Activated CD8-positive, alpha-beta T cell treated with anti-CD3 and anti-CD28 coated beads for 36 hours (primary cell): ENCODE measurements at regions not wholly inside any gene's neighbourhood (a gene's known extent, or its start where the extent isn't known, plus 50 kb on each side); places are given as distances from the start of the nearest gene placed in this dataset.

Source experiments
- ATAC-seq: fragments of 200-7000 bp; cut with Tn5 transposase; one replicate; pipeline ENCODE4 v1.10.0; 2021; ENCODE audit warnings: mild to moderate bottlenecking, moderate library complexity
- CTCF ChIA-PET: fragments of 350-600 bp; sonication (Branson Sonifier 250); formaldehyde crosslinking; loops from one replicate; lab custom pipeline; 2021; ENCODE audit warnings: antibody characterized with exemption; lab: Charles Lee
- POLR2A ChIA-PET: fragments of 350-600 bp; sonication (Branson Sonifier 250); formaldehyde crosslinking; loops from one replicate; lab custom pipeline; 2021; ENCODE audit warnings: antibody characterized with exemption; lab: Charles Lee
- DNase-seq: peaks from one replicate; pipeline ENCODE4 v3.0.0-alpha.2; 2020
- H3K27ac Mint-ChIP-seq: one replicate; pipeline ENCODE4 v1.8.0; 2021; ENCODE audit warnings: mild to moderate bottlenecking, mixed read lengths
- H3K27me3 Mint-ChIP-seq: one replicate; pipeline ENCODE4 v1.8.0; 2021; ENCODE audit warnings: mixed read lengths
- H3K36me3 Mint-ChIP-seq: one replicate; pipeline ENCODE4 v1.8.0; 2021; ENCODE audit warnings: low read depth, mixed read lengths
- H3K4me1 Mint-ChIP-seq: one replicate; pipeline ENCODE4 v1.8.0; 2021; ENCODE audit warnings: low read depth, mixed read lengths
- H3K4me3 Mint-ChIP-seq: one replicate; pipeline ENCODE4 v1.8.0; 2021; ENCODE audit warnings: mild to moderate bottlenecking, moderate library complexity, mixed read lengths
- H3K9me3 Mint-ChIP-seq: one replicate; pipeline ENCODE4 v1.8.0; 2021; ENCODE audit warnings: mixed read lengths
- intact Hi-C: fragments of 100-400 bp; cut with micrococcal nuclease; formaldehyde crosslinking; loops from one replicate; pipeline ENCODE4 v1.10.0; 2022
- TF ChIP-seq, protein P1 (sequence below): fragments of 200-600 bp; IDR thresholded peaks from one replicate; pipeline ENCODE4 v1.8.0; 2022; ENCODE audit warnings: antibody characterized with exemption, mild to moderate bottlenecking

DNA sequence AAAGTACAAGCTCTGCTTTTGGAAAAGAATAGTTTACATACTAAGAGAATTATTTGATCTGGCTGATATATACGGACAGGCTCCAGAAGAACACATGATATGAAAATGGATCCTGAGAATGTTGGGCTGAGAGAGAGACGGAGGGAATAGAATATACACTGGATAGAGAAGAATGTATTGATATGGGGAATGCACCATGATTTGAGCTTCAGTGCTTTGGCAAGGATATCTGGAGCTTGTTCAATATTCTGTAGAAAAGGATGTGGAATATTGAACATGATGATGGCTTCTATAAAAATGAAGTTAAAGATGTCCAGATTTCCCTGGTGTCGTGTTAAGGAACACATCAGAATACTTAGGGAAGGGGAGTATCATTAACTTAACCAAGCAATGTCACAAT is 280.5 kb upstream of the VLDLR start:
- DNase-seq = no peak
- Mint-ChIP-seq H3K36me3 (no peaks in the 10 kb centered on the region), H3K4me1 (no peaks in the 10 kb centered on the region), H3K27ac (no peak overlapping the region), H3K27me3 (no peaks in the 10 kb centered on the region), H3K4me3 (no peak overlapping the region), H3K9me3 (no peaks in the 10 kb centered on the region)
- TF ChIP-seq, protein P1, sequence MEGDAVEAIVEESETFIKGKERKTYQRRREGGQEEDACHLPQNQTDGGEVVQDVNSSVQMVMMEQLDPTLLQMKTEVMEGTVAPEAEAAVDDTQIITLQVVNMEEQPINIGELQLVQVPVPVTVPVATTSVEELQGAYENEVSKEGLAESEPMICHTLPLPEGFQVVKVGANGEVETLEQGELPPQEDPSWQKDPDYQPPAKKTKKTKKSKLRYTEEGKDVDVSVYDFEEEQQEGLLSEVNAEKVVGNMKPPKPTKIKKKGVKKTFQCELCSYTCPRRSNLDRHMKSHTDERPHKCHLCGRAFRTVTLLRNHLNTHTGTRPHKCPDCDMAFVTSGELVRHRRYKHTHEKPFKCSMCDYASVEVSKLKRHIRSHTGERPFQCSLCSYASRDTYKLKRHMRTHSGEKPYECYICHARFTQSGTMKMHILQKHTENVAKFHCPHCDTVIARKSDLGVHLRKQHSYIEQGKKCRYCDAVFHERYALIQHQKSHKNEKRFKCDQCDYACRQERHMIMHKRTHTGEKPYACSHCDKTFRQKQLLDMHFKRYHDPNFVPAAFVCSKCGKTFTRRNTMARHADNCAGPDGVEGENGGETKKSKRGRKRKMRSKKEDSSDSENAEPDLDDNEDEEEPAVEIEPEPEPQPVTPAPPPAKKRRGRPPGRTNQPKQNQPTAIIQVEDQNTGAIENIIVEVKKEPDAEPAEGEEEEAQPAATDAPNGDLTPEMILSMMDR = no peak
- ATAC-seq = no peak
- ChIA-PET POLR2A (interaction anchor here (1.1 kb wide), 1 partner anchor 11 kb away, joined by 3 read pairs; no protein-coding TSS in a partner anchor), CTCF (no interaction called here)
- intact Hi-C loops = no loop called here

DNA sequence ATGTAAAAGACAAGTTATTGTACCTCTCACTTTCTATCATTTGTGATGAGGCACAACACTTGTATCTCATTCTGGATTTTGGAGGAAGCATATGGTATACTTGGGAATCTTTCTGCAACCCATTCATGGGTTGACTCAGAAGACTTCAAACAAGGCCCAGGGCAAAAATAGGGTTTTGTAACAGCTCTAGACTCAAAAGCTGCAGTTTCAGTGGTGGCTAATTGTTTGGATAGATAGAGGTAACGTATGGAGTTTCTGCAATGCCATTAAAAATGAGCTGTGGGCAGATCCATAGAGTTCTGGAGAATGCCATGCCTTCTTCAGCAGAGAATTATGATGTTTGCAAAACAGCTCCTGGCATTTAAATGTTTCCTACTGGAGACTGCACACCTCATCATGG is 279.6 kb upstream of the VLDLR start:
- ChIA-PET POLR2A (no interaction called here), CTCF (no interaction called here)
- H3K9me3 Mint-ChIP-seq = no peaks in the 10 kb centered on the region

DNA sequence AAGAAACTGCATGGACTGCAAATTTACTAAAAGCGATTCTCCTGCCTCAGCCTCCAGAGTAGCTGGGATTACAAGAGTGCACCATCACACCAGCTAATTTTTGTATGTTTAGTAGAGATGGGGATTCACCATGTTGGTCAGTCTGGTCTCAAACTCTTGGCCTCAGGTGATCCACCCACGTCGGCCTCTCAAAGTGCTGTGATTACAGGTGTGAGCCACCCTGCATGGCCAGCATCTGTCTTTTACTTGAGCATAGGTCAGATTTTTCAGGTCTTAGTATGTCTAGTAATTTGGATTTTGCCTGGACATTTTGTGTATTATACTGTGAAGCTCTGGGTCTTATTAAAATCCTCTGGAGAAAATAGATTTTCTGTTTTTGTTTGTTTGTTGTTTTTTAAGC is 277.8 kb upstream of the VLDLR start:
- DNase-seq = no peak
- Mint-ChIP-seq H3K4me1 (no peaks in the 10 kb centered on the region), H3K27me3 (no peaks in the 10 kb centered on the region), H3K36me3 (no peaks in the 10 kb centered on the region), H3K27ac (no peak overlapping the region), H3K9me3 (peaks cover 6% of the 10 kb centered on the region), H3K4me3 (no peak overlapping the region)
- intact Hi-C loops = no loop called here
- POLR2A ChIA-PET = no interaction called here
- TF ChIP-seq, protein P1 = no peak
- no peak for ATAC-seq
- CTCF ChIA-PET = no interaction called here

More for the DNA sequence above, 279.6 kb upstream of the VLDLR start:
- Mint-ChIP-seq H3K27ac (no peak overlapping the region), H3K4me3 (no peak overlapping the region), H3K36me3 (no peaks in the 10 kb centered on the region), H3K4me1 (no peaks in the 10 kb centered on the region), H3K27me3 (no peaks in the 10 kb centered on the region)
- TF ChIP-seq, protein P1 = no peak
- DNase-seq (no peak), ATAC-seq (no peak)
- intact Hi-C loops = no loop called here

DNA sequence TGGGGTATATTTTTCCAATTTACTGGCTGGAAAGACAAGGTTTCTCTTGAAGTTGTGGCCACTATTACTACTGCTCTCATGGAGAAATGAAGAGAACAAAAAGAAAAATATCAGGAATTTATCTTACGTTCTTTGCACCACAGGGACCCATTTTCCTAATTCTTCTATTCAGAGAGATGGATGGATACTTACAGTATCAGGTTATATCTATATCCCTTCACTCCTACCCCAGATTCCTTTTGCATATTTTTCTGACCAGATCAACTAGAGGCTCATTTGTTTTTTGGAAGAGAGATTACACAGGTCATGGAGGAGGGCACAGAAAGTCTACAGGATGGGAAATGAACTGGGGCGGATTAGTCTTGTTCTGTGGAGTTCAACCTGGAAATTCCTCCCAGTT is 277.2 kb upstream of the VLDLR start:
- CTCF ChIA-PET = no interaction called here
- Mint-ChIP-seq H3K36me3 (no peaks in the 10 kb centered on the region), H3K9me3 (peaks cover 6% of the 10 kb centered on the region), H3K4me3 (no peak overlapping the region), H3K4me1 (no peaks in the 10 kb centered on the region), H3K27me3 (no peaks in the 10 kb centered on the region), H3K27ac (no peak overlapping the region)
- intact Hi-C loops = no loop called here
- no peak for DNase-seq
- ATAC-seq = no peak
- POLR2A ChIA-PET = no interaction called here
- TF ChIP-seq, protein P1 = no peak

DNA sequence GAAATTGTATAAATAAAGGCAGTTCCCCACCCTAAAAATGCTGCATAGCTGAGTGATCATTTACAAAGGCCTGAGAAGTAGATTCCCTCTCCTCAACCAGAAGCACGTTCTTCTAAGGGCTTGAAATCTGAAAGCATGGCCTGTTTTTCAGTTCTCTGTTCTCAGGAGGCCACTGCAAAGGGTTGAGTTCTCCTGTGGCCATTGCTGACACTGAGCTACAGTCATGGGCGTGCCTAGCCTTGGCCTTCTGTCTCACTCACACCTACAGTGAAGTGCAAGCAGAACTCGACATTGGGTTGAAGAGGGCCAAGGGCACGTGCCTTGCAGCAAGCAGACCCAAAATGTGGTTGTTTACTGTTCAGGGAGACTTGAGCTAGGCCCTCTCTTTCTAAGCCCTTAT is 276.6 kb upstream of the VLDLR start:
- ATAC-seq (no peak), DNase-seq (no peak)
- TF ChIP-seq, protein P1 = no peak
- Mint-ChIP-seq H3K4me1 (no peaks in the 10 kb centered on the region), H3K27ac (no peak overlapping the region), H3K36me3 (no peaks in the 10 kb centered on the region), H3K27me3 (no peaks in the 10 kb centered on the region), H3K4me3 (no peak overlapping the region), H3K9me3 (peaks cover 6% of the 10 kb centered on the region)
- ChIA-PET POLR2A (no interaction called here), CTCF (no interaction called here)
- intact Hi-C loops = no loop called here
